ENCODE measurements at regions not wholly inside any gene's neighbourhood (a gene's known extent, or its start where the extent isn't known, plus 50 kb on each side); places are given as distances from the start of the nearest gene placed in this dataset.

DNA sequence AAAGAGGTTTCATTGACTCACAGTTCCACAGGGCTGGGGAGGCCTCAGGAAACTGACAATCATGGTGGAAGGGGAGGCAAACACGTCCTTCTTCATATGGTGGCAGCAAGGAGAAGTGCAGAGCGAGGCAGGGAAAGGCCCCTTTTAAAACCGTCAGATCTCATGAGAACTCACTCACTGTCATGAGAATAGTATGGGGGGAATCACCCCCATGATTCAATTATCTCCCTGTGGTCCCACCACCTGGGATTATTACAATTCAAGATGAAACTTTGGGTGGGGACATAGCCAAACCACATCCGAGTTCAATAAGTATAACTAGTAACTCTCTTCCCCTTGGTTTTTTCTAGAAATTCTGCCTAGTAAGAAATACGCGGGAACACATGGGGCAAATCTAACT, 94.9 kb downstream of the AXIN2 start:
- Histone ChIP-seq H3K9me3 (ENCODE audit: control insufficient read depth, low read depth, low read length) (no peaks in the 10 kb centered on the region), H3K9me1 (ENCODE audit: control insufficient read depth, extremely low read depth, insufficient read depth, low read length) (no peaks in the 10 kb centered on the region), H3K4me1 (ENCODE audit: control insufficient read depth, extremely low read depth, insufficient read depth, low read length) (no peaks in the 10 kb centered on the region), H3K9ac (ENCODE audit: control insufficient read depth, extremely low read depth, insufficient read depth, low read length) (no peak overlapping the region), H3K27ac (ENCODE audit: control insufficient read depth, insufficient read depth, low read length) (no peak overlapping the region), H3K79me2 (ENCODE audit: control insufficient read depth, insufficient read depth, low read length) (no peaks in the 10 kb centered on the region), H3K4me3 (ENCODE audit: control insufficient read depth in 2 of 3, extremely low read depth in 1 of 3, insufficient read depth in 2 of 3, low read depth in 1 of 3, low read length in 3 of 3) (no peak overlapping the region), H3K36me3 (ENCODE audit: control insufficient read depth in 2 of 2, extremely low read depth in 1 of 2, insufficient read depth in 2 of 2, low read length in 2 of 2) (no peaks in the 10 kb centered on the region), H2AFZ (ENCODE audit: control insufficient read depth, low read length) (no peak overlapping the region), H3K27me3 (ENCODE audit: control insufficient read depth, extremely low read depth, insufficient read depth, low read length) (no peaks in the 10 kb centered on the region), H3K4me2 (ENCODE audit: control insufficient read depth, extremely low read depth, insufficient read depth, low read depth, low read length) (no peak overlapping the region), H4K20me1 (ENCODE audit: control insufficient read depth, extremely low read depth, insufficient read depth, low read length) (no peaks in the 10 kb centered on the region)
- DNase-seq (ENCODE audit: low read depth, low spot score) (no peak), FAIRE-seq (no peak)
- TF ChIP-seq, protein P1, sequence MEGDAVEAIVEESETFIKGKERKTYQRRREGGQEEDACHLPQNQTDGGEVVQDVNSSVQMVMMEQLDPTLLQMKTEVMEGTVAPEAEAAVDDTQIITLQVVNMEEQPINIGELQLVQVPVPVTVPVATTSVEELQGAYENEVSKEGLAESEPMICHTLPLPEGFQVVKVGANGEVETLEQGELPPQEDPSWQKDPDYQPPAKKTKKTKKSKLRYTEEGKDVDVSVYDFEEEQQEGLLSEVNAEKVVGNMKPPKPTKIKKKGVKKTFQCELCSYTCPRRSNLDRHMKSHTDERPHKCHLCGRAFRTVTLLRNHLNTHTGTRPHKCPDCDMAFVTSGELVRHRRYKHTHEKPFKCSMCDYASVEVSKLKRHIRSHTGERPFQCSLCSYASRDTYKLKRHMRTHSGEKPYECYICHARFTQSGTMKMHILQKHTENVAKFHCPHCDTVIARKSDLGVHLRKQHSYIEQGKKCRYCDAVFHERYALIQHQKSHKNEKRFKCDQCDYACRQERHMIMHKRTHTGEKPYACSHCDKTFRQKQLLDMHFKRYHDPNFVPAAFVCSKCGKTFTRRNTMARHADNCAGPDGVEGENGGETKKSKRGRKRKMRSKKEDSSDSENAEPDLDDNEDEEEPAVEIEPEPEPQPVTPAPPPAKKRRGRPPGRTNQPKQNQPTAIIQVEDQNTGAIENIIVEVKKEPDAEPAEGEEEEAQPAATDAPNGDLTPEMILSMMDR (optimal IDR thresholded peaks at IDR 0.05 in 1 of 3, IDR thresholded peaks at IDR 0.05 in 1 of 3, conservative IDR thresholded peaks at IDR 0.05 in 1 of 3; ENCODE audit: extremely low read depth in 1 of 3, insufficient read depth in 2 of 3, low read length in 3 of 3) = no peak
- TF ChIP-seq EZH2 (IDR thresholded peaks at IDR 0.05; ENCODE audit: low read length) = no peak
- dilution Hi-C loops (cut with MboI; ENCODE audit: extremely low pct_ligation_motif_present, low sequenced_read_pairs) = no loop called here

DNA sequence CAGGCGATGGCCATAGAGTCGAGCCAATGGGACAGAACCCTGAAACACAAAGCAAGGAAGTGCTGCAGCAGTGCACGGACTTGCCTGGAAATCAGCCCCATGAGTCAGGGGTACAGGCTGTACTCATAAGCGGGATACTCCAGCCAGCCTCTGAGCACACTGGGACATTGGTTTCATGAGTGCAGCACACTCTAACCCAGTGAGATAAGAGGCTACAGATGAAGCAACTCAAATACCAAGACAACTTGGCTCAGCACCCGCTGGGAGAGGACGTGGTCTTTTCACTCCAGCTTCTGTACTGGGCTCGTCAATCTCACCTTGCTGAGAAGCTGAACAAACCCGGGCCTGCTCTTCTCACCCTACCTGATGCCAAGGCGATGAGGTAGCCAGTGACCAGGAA, 98.2 kb downstream of the AXIN2 start:
- H3K36me3 ChIP-seq (ENCODE audit: control insufficient read depth in 2 of 2, extremely low read depth in 1 of 2, insufficient read depth in 2 of 2, low read length in 2 of 2) = no peaks in the 10 kb centered on the region
- no peak overlapping the region for H3K9ac ChIP-seq (ENCODE audit: control insufficient read depth, extremely low read depth, insufficient read depth, low read length)
- H2AFZ ChIP-seq (ENCODE audit: control insufficient read depth, low read length) = no peak overlapping the region
- no peaks in the 10 kb centered on the region for H3K27me3 ChIP-seq (ENCODE audit: control insufficient read depth, extremely low read depth, insufficient read depth, low read length)
- dilution Hi-C loops (cut with MboI; ENCODE audit: extremely low pct_ligation_motif_present, low sequenced_read_pairs) = no loop called here
- no peaks in the 10 kb centered on the region for H3K4me1 ChIP-seq (ENCODE audit: control insufficient read depth, extremely low read depth, insufficient read depth, low read length)
- no peak overlapping the region for H3K27ac ChIP-seq (ENCODE audit: control insufficient read depth, insufficient read depth, low read length)
- DNase-seq (ENCODE audit: low read depth, low spot score) = no peak
- no peaks in the 10 kb centered on the region for H3K9me1 ChIP-seq (ENCODE audit: control insufficient read depth, extremely low read depth, insufficient read depth, low read length)
- no peak for FAIRE-seq
- H3K4me3 ChIP-seq (ENCODE audit: control insufficient read depth in 2 of 3, extremely low read depth in 1 of 3, insufficient read depth in 2 of 3, low read depth in 1 of 3, low read length in 3 of 3) = no peak overlapping the region
- no peak overlapping the region for H3K4me2 ChIP-seq (ENCODE audit: control insufficient read depth, extremely low read depth, insufficient read depth, low read depth, low read length)
- TF ChIP-seq, protein P1 (optimal IDR thresholded peaks at IDR 0.05 in 1 of 3, IDR thresholded peaks at IDR 0.05 in 1 of 3, conservative IDR thresholded peaks at IDR 0.05 in 1 of 3; ENCODE audit: extremely low read depth in 1 of 3, insufficient read depth in 2 of 3, low read length in 3 of 3) = no peak
- no peak for TF ChIP-seq EZH2 (IDR thresholded peaks at IDR 0.05; ENCODE audit: low read length)
- H3K79me2 ChIP-seq (ENCODE audit: control insufficient read depth, insufficient read depth, low read length) = no peaks in the 10 kb centered on the region
- H4K20me1 ChIP-seq (ENCODE audit: control insufficient read depth, extremely low read depth, insufficient read depth, low read length) = no peaks in the 10 kb centered on the region
- H3K9me3 ChIP-seq (ENCODE audit: control insufficient read depth, low read depth, low read length) = no peaks in the 10 kb centered on the region
